Amniotic stem cell (primary cell): ENCODE measurements at regions not wholly inside any gene's neighbourhood (a gene's known extent, or its start where the extent isn't known, plus 50 kb on each side); places are given as distances from the start of the nearest gene placed in this dataset.
"Not testable (repeated sequence)": the region's sequence is repeated elsewhere in the genome, so short reads cannot be mapped to it uniquely, and the experiment has no call there.

ENCODE experiments used
- DNase-seq: peaks from one replicate; lab custom pipeline; 2025; lab: John Stamatoyannopoulos, UW

GRCh38 chrX:3184176-3184930, 143.1 kb downstream of the ARSF start:
- peak; percentile 10 for DNase-seq

GRCh38 chrX:3181846-3182245, 140.6 kb downstream of the ARSF start:
- DNase-seq = no peak

GRCh38 chrX:3178329-3178728, 137.1 kb downstream of the ARSF start:
- no peak for DNase-seq

- DNase-seq = no peak
Observed at GRCh38 chrX:3177851-3178250, 136.6 kb downstream of the ARSF start.

GRCh38 chrX:3176439-3176820, 135.2 kb downstream of the ARSF start:
- no peak for DNase-seq

GRCh38 chrX:3175659-3176438, 134.6 kb downstream of the ARSF start:
- no peak for DNase-seq

GRCh38 chrX:3172156-3172555, 130.9 kb downstream of the ARSF start:
- DNase-seq = not testable (repeated sequence)

GRCh38 chrX:3169421-3169820, 128.2 kb downstream of the ARSF start:
- no peak for DNase-seq

GRCh38 chrX:3167771-3168170, 126.5 kb downstream of the ARSF start:
- DNase-seq = no peak

- DNase-seq = no peak
Observed at GRCh38 chrX:3166670-3167455, 125.6 kb downstream of the ARSF start.

GRCh38 chrX:3165808-3166207, 124.5 kb downstream of the ARSF start:
- no peak for DNase-seq
